DND-41 (cell line): ENCODE measurements at regions not wholly inside any gene's neighbourhood (a gene's known extent, or its start where the extent isn't known, plus 50 kb on each side); places are given as distances from the start of the nearest gene placed in this dataset.
"Not testable (repeated sequence)": the region's sequence is repeated elsewhere in the genome, so short reads cannot be mapped to it uniquely, and the experiment has no call there.

Experiments
- EZH2 ChIP-seq: IDR thresholded peaks from 3 replicates; pipeline ENCODE4 v1.6.1; 2012; ENCODE audit warnings: borderline replicate concordance, low read depth, mild to moderate bottlenecking, moderate library complexity, low read length, inconsistent platforms; ENCODE audit not compliant: severe bottlenecking
- TF ChIP-seq, protein P1 (sequence below): IDR thresholded peaks from 2 replicates; pipeline ENCODE4 v1.5.1; 2012; ENCODE audit warnings: borderline replicate concordance, low read length, moderate library complexity, mild to moderate bottlenecking; ENCODE audit not compliant: poor library complexity, severe bottlenecking; ENCODE audit errors: extremely low read depth

DNA sequence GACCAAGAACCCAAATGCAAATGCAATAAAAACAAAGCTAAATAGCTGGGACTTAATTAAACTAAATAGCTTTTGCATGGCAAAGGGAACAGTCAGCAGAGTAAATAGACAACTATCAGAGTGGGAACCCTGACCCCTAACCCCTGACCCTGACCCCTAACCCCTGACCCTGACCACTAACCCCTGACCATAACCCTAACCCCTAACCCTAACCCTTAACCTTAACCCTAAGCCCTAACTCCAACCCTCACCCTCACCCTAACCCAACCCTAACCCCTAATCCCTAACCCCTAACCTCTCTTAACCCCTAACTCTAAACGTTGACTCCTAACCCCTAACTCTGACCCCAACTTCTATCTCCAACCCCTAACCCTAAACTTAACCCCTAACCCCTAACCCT is 3014.3 kb upstream of the TEKT4 start:
- TF ChIP-seq, protein P1, sequence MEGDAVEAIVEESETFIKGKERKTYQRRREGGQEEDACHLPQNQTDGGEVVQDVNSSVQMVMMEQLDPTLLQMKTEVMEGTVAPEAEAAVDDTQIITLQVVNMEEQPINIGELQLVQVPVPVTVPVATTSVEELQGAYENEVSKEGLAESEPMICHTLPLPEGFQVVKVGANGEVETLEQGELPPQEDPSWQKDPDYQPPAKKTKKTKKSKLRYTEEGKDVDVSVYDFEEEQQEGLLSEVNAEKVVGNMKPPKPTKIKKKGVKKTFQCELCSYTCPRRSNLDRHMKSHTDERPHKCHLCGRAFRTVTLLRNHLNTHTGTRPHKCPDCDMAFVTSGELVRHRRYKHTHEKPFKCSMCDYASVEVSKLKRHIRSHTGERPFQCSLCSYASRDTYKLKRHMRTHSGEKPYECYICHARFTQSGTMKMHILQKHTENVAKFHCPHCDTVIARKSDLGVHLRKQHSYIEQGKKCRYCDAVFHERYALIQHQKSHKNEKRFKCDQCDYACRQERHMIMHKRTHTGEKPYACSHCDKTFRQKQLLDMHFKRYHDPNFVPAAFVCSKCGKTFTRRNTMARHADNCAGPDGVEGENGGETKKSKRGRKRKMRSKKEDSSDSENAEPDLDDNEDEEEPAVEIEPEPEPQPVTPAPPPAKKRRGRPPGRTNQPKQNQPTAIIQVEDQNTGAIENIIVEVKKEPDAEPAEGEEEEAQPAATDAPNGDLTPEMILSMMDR = not testable (repeated sequence)
- not testable (repeated sequence) for TF ChIP-seq EZH2
